GM21786 (cell line): ENCODE measurements at regions not wholly inside any gene's neighbourhood (a gene's known extent, or its start where the extent isn't known, plus 50 kb on each side); places are given as distances from the start of the nearest gene placed in this dataset.

Source experiments
- ATAC-seq: cut with Tn5 transposase; IDR thresholded peaks from one replicate; pipeline ENCODE4 v1.9.1; 2021; ENCODE audit not compliant: unreplicated experiment

DNA sequence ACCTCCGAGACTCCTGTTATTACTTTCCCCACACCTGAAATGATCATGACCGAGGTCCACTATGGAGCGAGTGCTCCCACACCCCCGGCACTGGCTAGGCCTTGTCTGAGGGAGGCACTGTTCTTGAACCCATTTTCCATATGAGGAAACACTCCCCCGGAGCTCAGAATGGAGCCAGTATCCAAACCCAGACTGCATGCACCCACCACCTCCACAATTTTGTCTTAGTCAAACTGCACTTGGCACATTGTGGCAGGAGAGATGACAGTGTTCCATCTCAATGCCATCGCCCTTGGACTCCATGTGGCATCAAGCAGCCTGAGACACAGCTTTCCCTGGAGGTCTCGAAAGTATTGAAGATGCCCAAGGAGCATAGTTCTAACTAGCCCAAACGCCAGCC, 154.1 kb downstream of the NUP210 start:
- ATAC-seq, result no peak

DNA sequence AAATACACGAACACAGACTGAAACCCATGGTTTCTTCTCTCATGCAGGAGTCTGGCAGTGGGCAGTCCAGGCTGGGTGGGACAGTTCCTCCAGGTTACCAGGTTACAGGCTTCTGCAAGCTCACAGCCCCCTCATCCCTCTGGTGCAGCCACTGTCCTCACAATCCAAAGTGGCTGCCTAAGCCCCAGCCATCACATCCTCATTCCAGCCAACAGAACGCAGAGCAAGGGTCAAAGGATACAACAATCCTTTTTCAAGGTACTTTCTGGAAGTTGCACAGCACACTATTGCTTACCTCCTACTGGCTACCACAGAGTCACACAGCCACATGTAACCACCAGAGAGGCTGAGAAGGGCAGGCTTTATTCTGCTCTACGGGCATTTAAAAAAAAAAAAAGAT, 154.6 kb downstream of the NUP210 start:
- ATAC-seq, result no peak

DNA sequence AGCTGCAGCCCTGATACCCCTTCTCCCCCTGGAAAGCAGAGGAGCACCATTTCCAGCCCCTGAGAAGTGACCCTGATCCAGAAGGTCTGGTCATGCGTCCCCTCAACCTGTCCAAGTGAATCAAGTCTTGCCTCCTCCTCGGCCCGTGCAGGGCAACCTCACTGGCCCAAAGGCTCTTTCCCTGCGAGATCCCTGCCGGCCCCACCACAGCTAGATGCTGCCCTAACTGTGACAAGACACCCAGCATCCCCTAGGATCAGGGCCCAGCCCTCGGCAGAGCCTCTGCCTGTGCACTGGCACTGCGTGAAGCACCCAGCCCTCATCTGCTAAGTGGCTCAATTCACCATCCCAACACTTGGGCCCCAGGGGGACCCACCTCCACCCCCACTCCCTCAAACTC, 155.1 kb downstream of the NUP210 start:
- ATAC-seq, result no peak

DNA sequence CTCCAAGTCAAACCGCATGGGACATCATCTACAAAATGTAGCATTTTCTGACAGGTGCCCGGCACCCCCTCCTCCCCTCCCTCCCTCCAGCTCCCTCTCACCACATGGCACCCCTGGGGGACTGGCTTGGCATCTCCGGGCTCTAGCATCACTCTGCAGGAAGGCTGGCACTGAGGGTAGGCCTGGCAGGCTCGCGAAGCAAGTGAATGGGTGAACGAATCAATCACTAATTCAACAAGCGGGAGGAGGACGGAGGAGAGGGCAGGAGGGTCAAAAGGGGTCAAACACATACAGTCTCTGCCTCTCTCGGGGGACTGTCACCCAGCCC, 155.7 kb downstream of the NUP210 start:
- ATAC-seq, result no peak

DNA sequence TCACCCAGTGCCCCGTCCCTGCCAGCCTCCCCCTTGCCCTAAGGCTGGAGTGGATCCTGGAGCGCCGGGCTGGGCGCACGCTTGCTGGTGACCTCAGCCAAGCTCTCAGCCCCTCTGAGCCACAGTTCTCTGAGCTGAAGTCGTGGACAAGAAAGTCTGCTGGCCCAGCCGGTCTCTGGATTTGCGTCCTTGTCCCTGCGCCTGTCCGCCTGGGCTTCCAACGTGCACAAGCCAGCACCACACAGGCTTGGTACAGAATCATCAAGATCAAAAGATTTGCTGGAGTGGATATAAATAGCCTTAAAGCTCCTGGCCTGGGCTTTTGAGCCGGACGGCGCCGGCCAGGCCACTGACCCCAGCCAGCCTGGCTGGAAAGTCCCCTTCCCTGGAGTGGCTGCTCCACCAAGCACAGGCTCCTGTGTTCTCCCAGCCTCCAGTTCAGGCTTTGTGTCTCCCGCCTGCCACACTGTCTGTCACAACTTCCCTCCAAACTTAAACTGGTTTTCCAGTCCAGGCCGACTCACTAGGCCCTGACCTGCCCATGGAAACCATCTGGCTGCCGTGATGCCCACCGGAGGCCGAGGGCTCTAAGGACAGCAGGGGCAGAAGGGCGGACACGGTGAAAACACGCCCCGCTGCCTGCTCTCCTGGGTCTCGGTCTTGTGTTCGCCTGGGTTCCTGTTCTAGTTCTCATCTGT, 156.2 kb downstream of the NUP210 start:
- ATAC-seq, result no peak

DNA sequence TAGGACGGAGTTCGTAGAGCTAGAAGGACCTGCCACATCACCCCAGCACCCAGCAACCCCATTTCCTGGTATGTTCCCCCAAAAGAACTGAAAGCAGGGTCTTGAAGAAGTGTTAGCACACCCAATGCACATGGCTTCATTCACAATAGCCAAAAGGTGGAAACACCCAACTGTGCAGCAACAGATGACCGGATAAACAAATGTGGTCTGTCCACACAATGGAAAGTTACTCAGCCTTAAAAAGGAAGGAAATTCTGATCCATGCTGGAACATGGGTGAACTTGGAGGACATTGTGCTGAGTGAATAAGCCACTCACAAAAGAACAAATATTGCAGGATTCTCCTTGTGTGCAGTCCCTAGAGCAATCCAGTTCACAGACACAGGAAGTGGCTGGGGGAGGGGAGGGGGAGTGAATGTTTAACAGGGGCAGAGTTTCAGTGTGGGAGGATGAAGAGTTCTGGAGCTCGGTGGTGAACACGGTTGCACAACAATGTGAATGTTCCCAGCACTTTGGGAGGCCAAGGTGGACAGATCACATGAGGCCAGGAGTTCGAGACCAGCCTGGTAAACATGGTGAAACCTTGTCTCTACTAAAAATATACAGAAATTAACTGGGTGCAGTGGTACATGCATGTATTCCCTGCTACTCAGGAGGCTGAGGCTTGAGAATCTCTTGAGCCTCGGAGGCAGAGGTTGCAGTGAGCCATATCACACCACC, 157.5 kb downstream of the NUP210 start:
- ATAC-seq, result no peak

DNA sequence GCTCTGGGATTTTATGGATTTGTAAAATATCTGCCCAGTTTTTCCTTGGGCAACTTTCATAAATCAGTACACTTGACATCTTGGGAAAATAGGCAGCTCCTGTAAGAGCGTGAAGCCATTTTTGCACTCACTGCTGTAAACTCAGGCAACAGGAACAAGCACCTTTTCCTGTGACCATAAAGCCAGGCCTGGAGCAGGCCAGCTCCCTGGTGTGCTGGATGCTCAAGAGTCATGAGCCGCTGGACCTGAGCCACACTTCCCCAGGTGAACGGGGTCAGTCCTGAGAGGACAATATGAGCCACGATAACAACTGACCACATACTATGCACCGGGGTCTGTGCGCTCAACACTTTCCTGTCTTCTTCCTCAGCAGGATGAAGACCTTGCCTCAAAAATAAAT, 158.2 kb downstream of the NUP210 start:
- no peak for ATAC-seq

DNA sequence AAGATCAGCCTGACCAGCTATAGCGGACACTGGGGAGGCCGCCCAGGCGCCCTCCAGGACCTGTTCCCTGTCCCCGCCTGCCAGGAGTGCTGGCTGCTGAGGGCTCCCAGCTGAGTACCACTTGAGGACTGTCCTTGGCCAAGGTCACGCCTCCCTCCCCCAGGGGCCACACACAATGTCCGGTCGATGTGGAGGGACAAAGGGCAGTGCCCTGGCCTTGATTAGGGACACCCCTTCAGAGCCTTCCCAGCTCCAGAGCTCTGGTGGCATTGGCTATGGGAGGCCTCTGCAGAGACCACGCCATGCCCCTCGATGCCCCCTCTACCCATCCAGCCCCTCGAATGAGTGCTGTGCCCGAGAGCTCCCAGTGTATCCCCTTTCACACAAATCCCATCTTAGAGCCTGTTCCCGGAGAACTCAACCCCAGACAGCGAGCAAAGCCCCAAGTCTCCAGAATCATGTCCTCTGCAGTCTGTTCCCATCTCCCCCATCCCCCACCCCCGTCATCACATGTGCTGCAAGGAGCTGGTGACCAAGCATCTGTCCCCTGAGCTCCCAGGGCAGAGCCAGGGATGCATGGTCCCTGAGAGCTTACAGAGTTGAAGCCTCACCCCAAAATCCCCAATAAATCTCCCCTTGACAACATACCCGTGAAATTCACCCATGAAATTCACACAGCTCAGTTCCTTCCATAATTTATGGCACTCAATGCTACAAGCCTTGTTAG, 158.9 kb downstream of the NUP210 start:
- no peak for ATAC-seq

DNA sequence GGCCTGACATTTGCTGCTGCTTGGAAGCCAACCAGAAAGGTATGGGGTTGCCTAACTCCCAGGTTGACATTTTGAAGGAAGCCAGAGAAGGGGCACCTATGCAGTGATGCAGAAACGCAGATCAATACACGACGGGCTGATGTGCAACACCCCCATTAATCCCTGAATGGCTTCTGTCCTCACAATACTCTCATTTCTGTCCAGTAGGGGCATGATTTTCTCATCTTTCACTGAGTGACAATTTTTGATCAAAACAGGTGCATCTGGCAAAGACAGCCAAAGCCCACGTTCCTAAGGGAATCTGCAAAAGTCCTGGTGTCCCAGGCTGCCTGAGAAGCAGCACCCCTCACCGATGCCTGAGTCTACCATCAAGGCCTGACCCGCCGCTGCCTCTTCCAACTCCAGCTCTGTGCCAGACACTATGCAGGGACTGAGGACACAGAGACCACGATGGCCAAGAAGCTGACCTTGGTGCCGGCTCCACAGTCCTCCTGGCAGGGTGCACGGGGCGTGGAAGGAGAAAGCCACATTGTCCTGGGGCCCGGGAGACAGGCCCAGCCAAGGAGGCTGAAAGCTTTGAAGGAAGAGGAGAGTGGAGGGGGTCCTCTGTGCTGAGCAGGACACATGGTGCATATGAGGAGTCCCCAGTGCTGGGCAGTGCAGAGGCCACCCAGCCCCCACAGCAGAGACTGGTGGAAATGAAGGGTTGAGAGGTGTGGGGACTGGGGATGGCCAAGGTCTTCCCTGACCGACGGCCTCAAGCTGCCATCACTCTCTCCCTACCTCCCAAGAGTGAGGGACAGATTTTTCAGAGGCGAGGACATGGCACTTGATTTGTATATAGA, 159.6 kb downstream of the NUP210 start:
- ATAC-seq, result no peak

DNA sequence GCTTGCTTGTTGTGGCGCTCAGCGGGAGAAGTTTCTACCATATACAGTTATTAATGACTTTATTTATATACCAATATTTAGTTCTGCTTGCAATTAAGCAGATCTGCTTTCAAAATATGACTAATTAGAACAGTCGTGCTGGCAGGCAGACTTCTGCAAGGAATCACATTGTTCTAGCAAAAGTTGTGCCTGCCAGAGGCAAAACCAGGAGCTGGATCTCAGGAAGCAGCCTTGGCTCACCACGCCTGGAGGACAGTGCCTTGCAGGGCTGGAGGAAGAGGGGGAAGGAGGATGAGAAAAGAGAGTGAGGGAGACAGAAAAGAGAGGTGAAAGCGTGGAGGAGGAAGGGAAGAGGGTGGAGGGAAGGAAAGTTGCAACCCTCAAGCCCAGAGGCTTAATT, 160.3 kb downstream of the NUP210 start:
- ATAC-seq, result no peak

DNA sequence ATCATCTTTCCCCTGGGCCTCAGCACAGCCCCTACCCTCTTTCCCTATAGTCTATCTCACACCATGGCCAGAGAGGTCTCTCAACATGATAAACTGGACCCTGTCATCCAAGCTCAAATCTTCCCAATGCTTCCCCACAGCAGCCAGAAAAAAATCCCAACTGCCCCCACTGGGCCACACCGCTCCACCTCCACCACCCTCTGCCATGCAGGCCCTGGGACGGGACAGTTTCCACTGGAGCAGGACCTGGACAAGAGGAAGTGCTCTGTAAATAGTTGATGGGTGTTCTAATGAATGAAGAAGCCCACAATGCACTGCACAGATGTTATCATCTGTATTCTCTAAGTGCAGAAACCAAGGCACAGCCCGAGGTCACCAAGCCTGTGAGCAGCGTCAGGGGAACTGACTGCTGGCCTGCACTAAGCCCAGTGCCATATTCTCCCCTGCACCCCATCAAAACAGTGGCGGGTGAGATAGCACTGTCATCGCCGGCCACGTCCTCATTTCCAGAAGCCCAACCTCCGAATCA, 161.1 kb downstream of the NUP210 start:
- no peak for ATAC-seq

DNA sequence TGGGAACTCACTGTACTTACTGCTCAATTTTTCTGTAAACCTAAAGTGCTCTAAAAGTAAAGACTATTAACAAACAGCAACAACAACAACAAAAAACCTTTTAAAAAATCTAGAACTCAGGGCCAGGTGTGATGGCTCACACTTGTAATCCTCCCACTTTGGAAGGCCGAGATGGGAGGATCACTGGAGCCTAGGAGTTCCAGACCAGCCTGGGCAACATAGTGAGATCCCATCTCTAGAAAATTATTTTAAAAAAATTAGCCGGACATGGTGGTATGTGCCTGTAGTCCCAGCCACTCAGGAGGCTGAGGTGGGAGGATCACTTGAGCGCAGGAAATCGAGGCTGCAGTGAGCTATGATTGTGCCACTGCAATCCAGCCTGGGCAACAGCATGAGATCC, 161.8 kb downstream of the NUP210 start:
- no peak for ATAC-seq

DNA sequence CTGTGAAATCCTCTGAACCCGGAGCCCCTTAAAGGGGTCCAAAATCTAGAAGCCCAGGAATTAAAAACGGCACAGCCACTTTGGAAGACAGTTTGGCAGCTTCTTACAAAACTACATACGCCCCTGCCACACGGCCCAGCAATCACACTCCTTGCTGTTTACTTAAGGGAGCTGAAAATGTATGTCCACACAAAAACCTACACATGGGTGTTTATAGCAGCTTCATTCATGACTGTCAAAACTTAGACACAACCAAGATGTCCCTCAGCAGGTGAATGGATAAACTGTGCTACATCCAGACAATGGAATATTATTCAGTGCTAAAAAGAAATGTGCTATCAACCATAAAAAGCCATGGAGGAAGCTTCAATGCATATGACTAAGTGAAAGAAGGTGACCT, 162.5 kb downstream of the NUP210 start:
- no peak for ATAC-seq

DNA sequence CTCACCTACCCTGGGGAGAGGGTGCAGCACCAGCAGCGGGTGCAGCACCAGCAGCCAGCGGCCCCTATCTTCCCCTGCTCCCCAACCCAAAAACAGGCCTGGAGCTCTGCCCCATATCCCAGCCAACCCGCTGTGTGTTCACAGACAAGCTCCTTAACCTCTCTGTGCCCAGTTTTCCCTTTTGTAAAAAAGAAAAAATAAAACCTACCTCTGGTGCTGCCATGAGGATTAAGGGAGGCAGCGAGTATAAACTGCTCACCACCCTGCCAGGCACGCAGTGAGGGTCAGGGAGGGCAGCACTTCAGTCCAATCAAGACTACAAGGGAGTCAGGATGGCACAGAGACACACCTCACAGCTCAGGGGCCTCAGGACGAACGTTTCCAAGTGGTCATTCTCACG, 163.3 kb downstream of the NUP210 start:
- ATAC-seq, result no peak

DNA sequence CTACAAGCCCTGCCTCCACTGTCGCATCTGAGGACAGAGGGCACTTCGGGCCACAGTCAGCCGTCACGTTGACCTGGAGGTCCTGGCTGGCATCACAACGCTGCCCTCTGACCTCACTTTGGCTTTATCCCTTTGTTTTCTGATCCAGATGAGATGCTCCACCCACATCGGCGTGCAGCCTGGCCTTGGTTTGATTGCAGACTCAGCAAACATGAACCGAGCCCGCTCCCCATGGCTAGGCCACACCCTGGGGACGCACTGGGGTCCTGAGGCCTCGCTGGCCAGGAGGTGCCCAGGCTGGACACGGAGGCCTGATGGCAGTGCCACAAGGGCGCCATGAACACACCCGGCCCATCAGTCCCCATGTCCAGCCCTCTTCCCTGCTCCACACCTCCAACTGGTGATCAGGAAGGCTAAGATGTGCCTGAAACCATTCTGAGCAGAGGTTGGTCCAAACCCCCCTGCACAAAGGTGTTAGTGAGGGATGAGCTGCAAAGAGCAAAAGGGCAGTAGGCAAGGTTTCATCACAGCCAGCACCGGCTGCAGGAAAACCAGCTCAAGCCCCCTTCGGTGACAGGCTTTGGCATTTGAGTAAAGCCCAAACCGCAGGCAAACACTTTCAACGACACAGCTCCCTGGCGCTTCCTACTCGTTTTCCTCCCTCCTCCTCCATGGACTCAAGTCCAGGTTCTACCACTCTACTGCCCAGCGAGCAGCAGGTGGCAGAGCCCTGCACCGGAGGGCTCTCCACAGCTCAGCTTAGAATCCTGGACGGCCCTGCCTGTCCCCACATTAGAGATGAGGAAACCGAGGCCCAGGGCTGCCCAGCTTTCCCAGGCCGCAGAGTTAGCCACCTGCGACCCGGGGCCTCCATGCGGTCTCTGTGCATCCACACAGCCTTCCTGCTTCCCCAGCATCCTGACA, 165.8 kb downstream of the NUP210 start:
- ATAC-seq, result no peak

DNA sequence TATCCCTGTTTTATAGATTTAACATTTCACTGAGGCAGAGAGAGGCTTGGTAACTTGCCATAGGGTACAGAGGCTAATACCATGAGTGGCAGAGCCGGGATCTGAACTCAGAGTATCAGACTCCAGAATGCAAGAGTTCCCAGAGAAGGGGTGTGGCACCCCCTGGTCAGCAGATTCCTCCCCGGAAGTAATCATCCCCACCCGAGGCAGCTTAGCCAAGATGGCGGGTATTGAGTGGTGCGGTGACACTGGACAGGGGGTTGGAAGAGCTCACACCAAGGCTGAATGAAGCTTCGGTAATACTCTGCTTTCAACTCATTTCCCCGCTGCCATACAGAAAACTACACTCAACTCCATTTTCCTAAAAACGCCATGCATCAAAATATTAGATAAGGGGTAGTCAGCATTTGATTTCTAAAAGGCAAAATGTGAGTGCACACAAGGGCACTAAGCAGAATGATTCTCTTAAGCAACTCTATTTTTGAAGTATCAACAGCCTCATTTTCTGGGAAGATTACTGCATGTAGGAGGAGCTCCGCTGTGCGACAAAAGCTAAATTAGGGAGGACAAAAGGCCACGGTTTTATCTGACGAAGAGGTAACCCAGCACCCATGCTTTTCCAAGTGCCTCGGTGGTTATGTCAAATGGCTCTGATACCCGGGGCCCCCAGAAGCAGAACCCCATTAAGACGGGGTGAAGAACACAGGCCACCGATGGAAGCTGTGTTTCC, 166.7 kb downstream of the NUP210 start:
- no peak for ATAC-seq

DNA sequence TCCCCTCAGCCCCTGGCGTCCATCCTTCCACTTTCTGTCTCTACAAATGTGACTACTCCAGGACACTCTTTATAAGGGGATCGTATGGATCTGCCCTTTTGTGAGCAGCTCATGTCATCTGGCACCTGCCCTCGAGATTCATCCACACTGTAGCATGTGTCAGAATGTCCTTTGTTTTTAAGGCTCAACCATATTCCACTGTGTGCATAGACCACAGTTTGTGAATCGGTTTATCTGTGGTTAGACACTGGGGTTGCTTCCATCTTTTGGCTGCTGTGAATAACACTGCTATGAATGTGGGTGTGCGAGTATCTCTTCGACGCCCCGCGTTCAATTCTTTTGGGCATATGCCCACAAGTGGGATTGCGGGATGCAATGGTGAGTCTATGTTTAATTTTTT, 167.9 kb downstream of the NUP210 start:
- ATAC-seq, result no peak

DNA sequence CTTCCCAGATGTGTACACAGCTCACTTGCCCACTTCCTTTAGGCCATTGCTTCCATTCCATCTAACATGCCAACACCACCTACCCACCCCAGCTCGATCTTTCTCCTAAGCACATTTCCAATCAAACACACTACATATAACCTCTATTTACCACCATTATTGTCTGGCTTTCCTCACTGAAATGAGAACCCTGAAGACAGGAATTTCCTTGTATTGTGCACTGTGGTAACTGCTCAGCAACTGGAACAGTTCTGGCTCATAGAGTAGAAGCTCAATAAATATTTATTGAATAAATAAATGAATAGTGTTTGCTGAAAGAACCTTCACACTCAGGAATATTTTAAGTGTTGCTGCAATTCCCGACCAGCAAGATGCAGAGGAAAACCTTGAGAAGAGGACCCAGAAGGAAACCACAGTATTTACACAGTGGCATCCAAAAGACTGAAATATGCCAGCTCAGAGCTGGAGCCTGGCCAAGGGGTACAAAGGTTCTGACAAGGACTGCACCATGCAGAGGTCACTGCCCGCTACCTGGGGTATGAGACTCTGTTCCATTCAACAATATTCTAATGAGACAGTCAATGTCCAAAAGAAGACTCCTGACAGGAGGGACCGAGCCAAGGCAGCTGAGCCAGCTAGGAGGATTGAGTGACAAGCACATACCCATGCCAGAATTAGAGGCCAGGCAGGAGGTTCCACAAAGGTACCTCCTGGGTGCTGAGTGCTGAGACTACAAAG, 168.8 kb downstream of the NUP210 start:
- no peak for ATAC-seq
